ENCODE measurements at regions not wholly inside any gene's neighbourhood (a gene's known extent, or its start where the extent isn't known, plus 50 kb on each side); places are given as distances from the start of the nearest gene placed in this dataset.
"Not testable (repeated sequence)": the region's sequence is repeated elsewhere in the genome, so short reads cannot be mapped to it uniquely, and the experiment has no call there.

GRCh38 chr5:36393656-36394428, 92.1 kb upstream of the RANBP3L start (continued):
- TF ChIP-seq, protein P1, sequence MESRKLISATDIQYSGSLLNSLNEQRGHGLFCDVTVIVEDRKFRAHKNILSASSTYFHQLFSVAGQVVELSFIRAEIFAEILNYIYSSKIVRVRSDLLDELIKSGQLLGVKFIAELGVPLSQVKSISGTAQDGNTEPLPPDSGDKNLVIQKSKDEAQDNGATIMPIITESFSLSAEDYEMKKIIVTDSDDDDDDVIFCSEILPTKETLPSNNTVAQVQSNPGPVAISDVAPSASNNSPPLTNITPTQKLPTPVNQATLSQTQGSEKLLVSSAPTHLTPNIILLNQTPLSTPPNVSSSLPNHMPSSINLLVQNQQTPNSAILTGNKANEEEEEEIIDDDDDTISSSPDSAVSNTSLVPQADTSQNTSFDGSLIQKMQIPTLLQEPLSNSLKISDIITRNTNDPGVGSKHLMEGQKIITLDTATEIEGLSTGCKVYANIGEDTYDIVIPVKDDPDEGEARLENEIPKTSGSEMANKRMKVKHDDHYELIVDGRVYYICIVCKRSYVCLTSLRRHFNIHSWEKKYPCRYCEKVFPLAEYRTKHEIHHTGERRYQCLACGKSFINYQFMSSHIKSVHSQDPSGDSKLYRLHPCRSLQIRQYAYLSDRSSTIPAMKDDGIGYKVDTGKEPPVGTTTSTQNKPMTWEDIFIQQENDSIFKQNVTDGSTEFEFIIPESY (IDR thresholded peaks at IDR 0.05; ENCODE audit: extremely low read depth, insufficient replicate concordance, low read length), result no peak
- TF ChIP-seq, protein P2, sequence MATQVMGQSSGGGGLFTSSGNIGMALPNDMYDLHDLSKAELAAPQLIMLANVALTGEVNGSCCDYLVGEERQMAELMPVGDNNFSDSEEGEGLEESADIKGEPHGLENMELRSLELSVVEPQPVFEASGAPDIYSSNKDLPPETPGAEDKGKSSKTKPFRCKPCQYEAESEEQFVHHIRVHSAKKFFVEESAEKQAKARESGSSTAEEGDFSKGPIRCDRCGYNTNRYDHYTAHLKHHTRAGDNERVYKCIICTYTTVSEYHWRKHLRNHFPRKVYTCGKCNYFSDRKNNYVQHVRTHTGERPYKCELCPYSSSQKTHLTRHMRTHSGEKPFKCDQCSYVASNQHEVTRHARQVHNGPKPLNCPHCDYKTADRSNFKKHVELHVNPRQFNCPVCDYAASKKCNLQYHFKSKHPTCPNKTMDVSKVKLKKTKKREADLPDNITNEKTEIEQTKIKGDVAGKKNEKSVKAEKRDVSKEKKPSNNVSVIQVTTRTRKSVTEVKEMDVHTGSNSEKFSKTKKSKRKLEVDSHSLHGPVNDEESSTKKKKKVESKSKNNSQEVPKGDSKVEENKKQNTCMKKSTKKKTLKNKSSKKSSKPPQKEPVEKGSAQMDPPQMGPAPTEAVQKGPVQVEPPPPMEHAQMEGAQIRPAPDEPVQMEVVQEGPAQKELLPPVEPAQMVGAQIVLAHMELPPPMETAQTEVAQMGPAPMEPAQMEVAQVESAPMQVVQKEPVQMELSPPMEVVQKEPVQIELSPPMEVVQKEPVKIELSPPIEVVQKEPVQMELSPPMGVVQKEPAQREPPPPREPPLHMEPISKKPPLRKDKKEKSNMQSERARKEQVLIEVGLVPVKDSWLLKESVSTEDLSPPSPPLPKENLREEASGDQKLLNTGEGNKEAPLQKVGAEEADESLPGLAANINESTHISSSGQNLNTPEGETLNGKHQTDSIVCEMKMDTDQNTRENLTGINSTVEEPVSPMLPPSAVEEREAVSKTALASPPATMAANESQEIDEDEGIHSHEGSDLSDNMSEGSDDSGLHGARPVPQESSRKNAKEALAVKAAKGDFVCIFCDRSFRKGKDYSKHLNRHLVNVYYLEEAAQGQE (IDR thresholded peaks at IDR 0.05; ENCODE audit: low read depth), result no peak
- no peak for TF ChIP-seq ZFX (IDR thresholded peaks at IDR 0.05)

DNA sequence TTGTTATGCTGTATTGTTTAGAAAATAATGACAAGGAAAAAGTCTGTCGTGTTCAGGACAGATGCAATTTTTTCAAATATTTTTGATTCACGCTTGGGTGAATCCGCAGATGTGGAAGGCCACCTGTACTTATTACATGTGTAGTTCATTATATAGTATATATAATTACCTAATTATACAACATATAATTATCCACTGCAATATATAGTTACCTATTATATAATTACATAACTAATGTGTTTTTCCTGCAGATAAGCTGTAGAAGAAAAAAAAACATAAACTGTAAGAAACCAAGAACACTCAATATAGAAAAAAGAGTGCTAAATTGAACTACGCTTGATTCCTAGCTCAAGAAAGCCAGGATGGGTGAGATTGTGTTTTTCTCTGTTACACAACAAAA, 93.6 kb upstream of the RANBP3L start:
- intact Hi-C loops (cut with micrococcal nuclease), result loop anchor here (5.0 kb wide), 1 partner anchor 318 kb away; no protein-coding TSS in a partner anchor
- Histone ChIP-seq H3K9ac (ENCODE audit: low read length) (no peak overlapping the region), H3K79me2 (ENCODE audit: insufficient read depth, low read length) (no peaks in the 10 kb centered on the region), H3K9me3 (ENCODE audit: control insufficient read depth in 1 of 2, insufficient read depth in 1 of 2, low read depth in 1 of 2, low read length in 2 of 2) (no peaks in the 10 kb centered on the region), H3K4me2 (ENCODE audit: low read length) (no peak overlapping the region), H4K20me1 (ENCODE audit: insufficient read depth) (no peaks in the 10 kb centered on the region), H3K4me3 (replicated peaks in 1 of 2; ENCODE audit: low read depth in 1 of 2, low read length in 2 of 2) (no peak overlapping the region), H2AFZ (ENCODE audit: low read depth, low read length, poor library complexity, severe bottlenecking) (no peak overlapping the region), H3K27me3 (ENCODE audit: insufficient read depth, low read length) (no peaks in the 10 kb centered on the region), H3K36me3 (ENCODE audit: control insufficient read depth in 1 of 2, insufficient read depth in 2 of 2, low read length in 2 of 2) (no peaks in the 10 kb centered on the region), H3K27ac (ENCODE audit: low read depth, low read length) (no peak overlapping the region), H3K4me1 (ENCODE audit: control insufficient read depth in 1 of 2, insufficient read depth in 2 of 2, low read length in 2 of 2) (no peaks in the 10 kb centered on the region), H3K9me2 (ENCODE audit: insufficient read depth) (no peaks in the 10 kb centered on the region)
- ChIA-PET RAD21 (ENCODE audit: low non-redundant PET in 1 of 2, low total read pairs in 2 of 2, uncharacterized antibody in 2 of 2, unreplicated experiment in 2 of 2) (no interaction called here), POLR2A (no interaction called here), CTCF (no interaction called here)
- TF ChIP-seq JUND (IDR thresholded peaks at IDR 0.05), result no peak
- BruUV-seq (replicated peaks), result no TSS peak
- DNase-seq (ENCODE audit: low read depth, low spot score) (no peak), ATAC-seq (no peak)

DNA sequence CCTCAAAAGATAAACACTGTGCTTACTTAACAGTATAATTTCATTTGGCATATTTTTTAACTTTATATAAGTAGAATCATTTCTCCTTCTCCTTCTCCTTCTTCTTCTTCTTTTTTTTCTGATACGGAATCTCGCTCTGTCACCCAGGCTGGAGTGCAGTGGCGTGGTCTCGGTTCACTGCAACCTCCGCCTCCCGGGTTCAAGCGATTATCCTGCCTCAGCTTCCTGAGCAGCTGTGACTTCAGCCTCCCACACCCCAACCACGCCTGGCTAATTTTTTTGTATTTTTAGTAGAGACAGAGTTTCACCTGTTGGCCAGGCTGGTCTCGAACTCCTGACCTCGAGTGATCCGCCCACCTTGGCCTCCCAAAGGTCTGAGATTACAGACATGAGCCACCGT, 94.2 kb upstream of the RANBP3L start:
- H3K27ac ChIP-seq (ENCODE audit: low read depth, low read length); H3K4me1 ChIP-seq (ENCODE audit: control insufficient read depth in 1 of 2, insufficient read depth in 2 of 2, low read length in 2 of 2); H2AFZ ChIP-seq (ENCODE audit: low read depth, low read length, poor library complexity, severe bottlenecking); H3K27me3 ChIP-seq (ENCODE audit: insufficient read depth, low read length); H3K9ac ChIP-seq (ENCODE audit: low read length); H3K79me2 ChIP-seq (ENCODE audit: insufficient read depth, low read length); H3K4me2 ChIP-seq (ENCODE audit: low read length); H3K36me3 ChIP-seq (ENCODE audit: control insufficient read depth in 1 of 2, insufficient read depth in 2 of 2, low read length in 2 of 2); ATAC-seq; DNase-seq (ENCODE audit: low read depth, low spot score); H4K20me1 ChIP-seq (ENCODE audit: insufficient read depth); H3K9me3 ChIP-seq (ENCODE audit: control insufficient read depth in 1 of 2, insufficient read depth in 1 of 2, low read depth in 1 of 2, low read length in 2 of 2); RAD21 ChIA-PET (ENCODE audit: low non-redundant PET in 1 of 2, low total read pairs in 2 of 2, uncharacterized antibody in 2 of 2, unreplicated experiment in 2 of 2); CTCF ChIA-PET; POLR2A ChIA-PET; BruUV-seq (replicated peaks); H3K4me3 ChIP-seq (replicated peaks in 1 of 2; ENCODE audit: low read depth in 1 of 2, low read length in 2 of 2); H3K9me2 ChIP-seq (ENCODE audit: insufficient read depth): not testable (repeated sequence)
- intact Hi-C loops (cut with micrococcal nuclease), result loop anchor here (5.0 kb wide), 1 partner anchor 319 kb away; no protein-coding TSS in a partner anchor

Data from HCT116 (cell line).